Aorta (tissue), 5 donors: ENCODE measurements at regions not wholly inside any gene's neighbourhood (a gene's known extent, or its start where the extent isn't known, plus 50 kb on each side); places are given as distances from the start of the nearest gene placed in this dataset.
A peak's percentile ranks its signal among the peaks of the same experiment; 100 is the strongest.
"Not testable (repeated sequence)": the region's sequence is repeated elsewhere in the genome, so short reads cannot be mapped to it uniquely, and the experiment has no call there.

Experiments used
- ATAC-seq: fragments of 200-7000 bp; cut with Tn5 transposase; one replicate; pipeline ENCODE4 v1.9.1; 2022; ENCODE audit warnings: moderate library complexity; ENCODE audit not compliant: low FRiP score
- DNase-seq, 2 donors: peaks; one replicate each; pipeline ENCODE4 v3.0.0-alpha.2; 2020
- H3K27ac ChIP-seq, 2 donors: one replicate each; pipeline ENCODE4 v1.5.1; 2013; ENCODE audit warnings: low read length in 2 of 2, mild to moderate bottlenecking in 2 of 2, moderate library complexity in 2 of 2, control low read depth in 1 of 2, inconsistent platforms in 1 of 2, low read depth in 1 of 2
- H3K27me3 ChIP-seq, 2 donors: one replicate each; pipeline ENCODE4 v1.6.1; 2013; ENCODE audit warnings: control low read depth in 1 of 2, low read length in 1 of 2, mild to moderate bottlenecking in 1 of 2, moderate library complexity in 1 of 2; ENCODE audit not compliant: insufficient read depth in 2 of 2, control insufficient read depth in 1 of 2
- H3K36me3 ChIP-seq, 2 donors: one replicate each; pipeline ENCODE4 v1.6.1; 2013; ENCODE audit warnings: control low read depth in 1 of 2, low read length in 1 of 2, mild to moderate bottlenecking in 1 of 2; ENCODE audit not compliant: insufficient read depth in 2 of 2, control insufficient read depth in 1 of 2
- H3K4me1 ChIP-seq, 2 donors: one replicate each; pipeline ENCODE4 v1.6.1; 2013; ENCODE audit warnings: low read length in 2 of 2, control low read depth in 1 of 2, mild to moderate bottlenecking in 1 of 2, moderate library complexity in 1 of 2; ENCODE audit not compliant: insufficient read depth in 2 of 2, control insufficient read depth in 1 of 2
- H3K4me3 ChIP-seq, 2 donors: one replicate each; pipeline ENCODE4 v1.5.1; 2013; ENCODE audit warnings: low read length in 2 of 2, control low read depth in 1 of 2, mild to moderate bottlenecking in 1 of 2
- H3K9me3 ChIP-seq: one replicate; pipeline ENCODE4 v1.6.1; 2013; ENCODE audit warnings: mild to moderate bottlenecking, low read length; ENCODE audit not compliant: control insufficient read depth
- WGBS, 2 donors: extraction: QIAGEN DNeasy Blood & Tissue Kit; methylation state at CpG; one replicate each; pipeline ENCODE4 v1.1.7; 2013; 5-methylcytosine and 5-hydroxymethylcytosine counted together
- intact Hi-C, 2 donors: fragments of 100-400 bp; cut with DNase I; formaldehyde crosslinking; loops; one replicate each; pipeline versions ENCODE4 v1.14.2 to v1.15.0; 2022
- donor health status: healthy with polysubstance abuse.
- donor health status: Bipolar disorder and iron deficiency.
- donor health status: DM: no; HTN: no; CAD: no.
- donor health status: DM: no; HTN: no; CAD: no.
- donor health status: DM: yes; HTN: yes; CAD: no.

GRCh38 chr15:75114327-75114726 is 87.4 kb upstream of the C15orf39 start:
- DNase-seq (no peak), ATAC-seq (no peak)
- no peaks in the 10 kb centered on the region for H3K4me1 ChIP-seq
- no peaks in the 10 kb centered on the region for H3K27me3 ChIP-seq
- H3K36me3 ChIP-seq, result no peaks in the 10 kb centered on the region
- intact Hi-C loops, result no loop called here
- no peaks in the 10 kb centered on the region for H3K9me3 ChIP-seq
- H3K4me3 ChIP-seq, result no peak overlapping the region
- no peak overlapping the region for H3K27ac ChIP-seq
- WGBS, 2 donors, result 88 to 94% methylated on average over 7 of the region's 7 CpGs

- intact Hi-C loops, result no loop called here
Measured at GRCh38 chr15:75114796-75115195, 86.9 kb upstream of the C15orf39 start.

GRCh38 chr15:75115411-75115913 is 86.2 kb upstream of the C15orf39 start:
- intact Hi-C loops, H3K4me3 ChIP-seq, DNase-seq, H3K4me1 ChIP-seq, H3K9me3 ChIP-seq, H3K27ac ChIP-seq, H3K36me3 ChIP-seq, ATAC-seq, H3K27me3 ChIP-seq: not testable (repeated sequence)
- WGBS, 2 donors, result 72 to 75% methylated on average over 8 of the region's 8 CpGs

More at GRCh38 chr15:75114796-75115195, 86.9 kb upstream of the C15orf39 start:
- Histone ChIP-seq H3K27me3 (no peaks in the 10 kb centered on the region), H3K27ac (no peak overlapping the region), H3K4me1 (no peaks in the 10 kb centered on the region), H3K36me3 (no peaks in the 10 kb centered on the region), H3K9me3 (no peaks in the 10 kb centered on the region), H3K4me3 (no peak overlapping the region)
- DNase-seq (no peak), ATAC-seq (no peak)
- 87% methylated on average over 3 of the region's 3 CpGs for WGBS, 2 donors

- H3K27me3 ChIP-seq, intact Hi-C loops, H3K27ac ChIP-seq, H3K9me3 ChIP-seq, H3K4me3 ChIP-seq, H3K36me3 ChIP-seq, H3K4me1 ChIP-seq, ATAC-seq: not testable (repeated sequence)
- WGBS, 2 donors, result 94 to 95% methylated on average over 23 to 31 of the region's 31 CpGs
- peak in 1 of 2 donors; percentile 40 for DNase-seq
Measured at GRCh38 chr15:75116143-75116542, 85.5 kb upstream of the C15orf39 start.

- no peaks in the 10 kb centered on the region for H3K4me1 ChIP-seq
- DNase-seq (no peak), ATAC-seq (no peak)
- no peak overlapping the region for H3K4me3 ChIP-seq
- intact Hi-C loops, result no loop called here
- no peak overlapping the region for H3K27ac ChIP-seq
- no peaks in the 10 kb centered on the region for H3K9me3 ChIP-seq
- 97 to 98% methylated on average over 1 of the region's 1 CpG for WGBS, 2 donors
- H3K27me3 ChIP-seq, result no peaks in the 10 kb centered on the region
- no peaks in the 10 kb centered on the region for H3K36me3 ChIP-seq
Measured at GRCh38 chr15:75117993-75118392, 83.7 kb upstream of the C15orf39 start.

GRCh38 chr15:75119312-75119711 is 82.4 kb upstream of the C15orf39 start:
- WGBS, 2 donors, result 63 to 65% methylated on average over 4 of the region's 4 CpGs
- H3K27ac ChIP-seq, H3K9me3 ChIP-seq, ATAC-seq, H3K27me3 ChIP-seq, H3K4me1 ChIP-seq, H3K4me3 ChIP-seq, intact Hi-C loops, H3K36me3 ChIP-seq: not testable (repeated sequence)
- DNase-seq, result peak in 1 of 2 donors; percentile 16

GRCh38 chr15:75121491-75121890 is 80.2 kb upstream of the C15orf39 start:
- Histone ChIP-seq H3K9me3 (no peaks in the 10 kb centered on the region), H3K27ac (no peak overlapping the region), H3K4me1 (no peaks in the 10 kb centered on the region), H3K36me3 (no peaks in the 10 kb centered on the region), H3K4me3 (no peak overlapping the region), H3K27me3 (no peaks in the 10 kb centered on the region)
- DNase-seq, result no peak
- no peak for ATAC-seq
- intact Hi-C loops, result no loop called here

GRCh38 chr15:75123395-75123794 is 78.3 kb upstream of the C15orf39 start:
- intact Hi-C loops, result no loop called here
- 94 to 96% methylated on average over 5 of the region's 5 CpGs for WGBS, 2 donors
- no peaks in the 10 kb centered on the region for H3K36me3 ChIP-seq

GRCh38 chr15:75124278-75124677 is 77.4 kb upstream of the C15orf39 start:
- ATAC-seq, H3K27me3 ChIP-seq, H3K4me3 ChIP-seq, H3K4me1 ChIP-seq, H3K27ac ChIP-seq, intact Hi-C loops, H3K9me3 ChIP-seq, H3K36me3 ChIP-seq: not testable (repeated sequence)
- peak in 1 of 2 donors; percentile 24 for DNase-seq
- WGBS, 2 donors, result 78 to 83% methylated on average over 3 of the region's 3 CpGs

More at GRCh38 chr15:75123395-75123794, 78.3 kb upstream of the C15orf39 start:
- H3K9me3 ChIP-seq, result no peaks in the 10 kb centered on the region
- ATAC-seq (no peak), DNase-seq (no peak)
- no peak overlapping the region for H3K27ac ChIP-seq
- H3K4me1 ChIP-seq, result no peaks in the 10 kb centered on the region
- H3K27me3 ChIP-seq, result no peaks in the 10 kb centered on the region
- H3K4me3 ChIP-seq, result no peak overlapping the region
